ENCODE measurements at regions not wholly inside any gene's neighbourhood (a gene's known extent, or its start where the extent isn't known, plus 50 kb on each side); places are given as distances from the start of the nearest gene placed in this dataset.

DNA sequence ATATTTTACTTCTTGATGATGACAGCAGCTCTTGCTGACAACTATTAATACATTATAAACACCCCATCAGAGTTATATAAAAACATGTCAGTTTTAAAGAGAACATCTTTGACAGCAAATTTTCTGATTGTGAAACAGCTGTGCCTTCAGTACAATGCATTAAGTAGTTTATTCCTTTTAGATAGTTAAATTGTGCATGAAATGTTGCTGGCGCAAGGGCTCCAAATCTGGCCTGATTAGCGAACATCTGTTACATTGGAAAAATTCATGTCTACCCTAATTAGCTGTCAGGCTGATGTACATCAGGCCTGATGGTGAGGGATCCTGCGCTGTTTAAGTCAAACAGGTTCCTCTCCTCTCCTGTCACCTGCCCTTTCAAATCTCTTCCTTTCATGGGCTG, 171.9 kb upstream of the SP8 start:
- TF ChIP-seq YY1 (IDR thresholded peaks at IDR 0.05; ENCODE audit: extremely low read depth, insufficient replicate concordance, low read depth, low read length) (no peak), CEBPB (IDR thresholded peaks at IDR 0.05; ENCODE audit: low read depth) (no peak), SIN3A (IDR thresholded peaks at IDR 0.05; ENCODE audit: low read depth) (no peak), ELF1 (IDR thresholded peaks at IDR 0.05; ENCODE audit: borderline replicate concordance, low read depth) (no peak), SP1 (IDR thresholded peaks at IDR 0.05; ENCODE audit: low read depth) (no peak), CBX3 (IDR thresholded peaks at IDR 0.05; ENCODE audit: low read depth) (no peak)
- H3K79me2 ChIP-seq (ENCODE audit: insufficient read depth, low read length), result no peaks in the 10 kb centered on the region
- H2AFZ ChIP-seq (ENCODE audit: low read depth, low read length, poor library complexity, severe bottlenecking), result no peak overlapping the region
- CTCF ChIA-PET, result no interaction called here
- ATAC-seq (no peak), DNase-seq (ENCODE audit: low read depth, low spot score) (no peak)
- intact Hi-C loops (cut with micrococcal nuclease), result no loop called here
- H3K9ac ChIP-seq (ENCODE audit: low read length), result no peak overlapping the region
- POLR2A ChIA-PET, result no interaction called here
- no peaks in the 10 kb centered on the region for H3K27me3 ChIP-seq (ENCODE audit: insufficient read depth, low read length)
- BruUV-seq (replicated peaks), result no TSS peak
- no peak overlapping the region for H3K27ac ChIP-seq (ENCODE audit: low read depth, low read length)
- H3K36me3 ChIP-seq (ENCODE audit: control insufficient read depth in 1 of 2, insufficient read depth in 2 of 2, low read length in 2 of 2), result no peaks in the 10 kb centered on the region
- H3K4me2 ChIP-seq (ENCODE audit: low read length), result no peak overlapping the region
- H4K20me1 ChIP-seq (ENCODE audit: insufficient read depth), result no peaks in the 10 kb centered on the region
- H3K4me1 ChIP-seq (ENCODE audit: control insufficient read depth in 1 of 2, insufficient read depth in 2 of 2, low read length in 2 of 2), result no peaks in the 10 kb centered on the region
- no peaks in the 10 kb centered on the region for H3K9me2 ChIP-seq (ENCODE audit: insufficient read depth)
- RAD21 ChIA-PET (ENCODE audit: low non-redundant PET in 1 of 2, low total read pairs in 2 of 2, uncharacterized antibody in 2 of 2, unreplicated experiment in 2 of 2), result no interaction called here
- no peak overlapping the region for H3K4me3 ChIP-seq (replicated peaks in 1 of 2; ENCODE audit: low read depth in 1 of 2, low read length in 2 of 2)
- no peaks in the 10 kb centered on the region for H3K9me3 ChIP-seq (ENCODE audit: control insufficient read depth in 1 of 2, insufficient read depth in 1 of 2, low read depth in 1 of 2, low read length in 2 of 2)

DNA sequence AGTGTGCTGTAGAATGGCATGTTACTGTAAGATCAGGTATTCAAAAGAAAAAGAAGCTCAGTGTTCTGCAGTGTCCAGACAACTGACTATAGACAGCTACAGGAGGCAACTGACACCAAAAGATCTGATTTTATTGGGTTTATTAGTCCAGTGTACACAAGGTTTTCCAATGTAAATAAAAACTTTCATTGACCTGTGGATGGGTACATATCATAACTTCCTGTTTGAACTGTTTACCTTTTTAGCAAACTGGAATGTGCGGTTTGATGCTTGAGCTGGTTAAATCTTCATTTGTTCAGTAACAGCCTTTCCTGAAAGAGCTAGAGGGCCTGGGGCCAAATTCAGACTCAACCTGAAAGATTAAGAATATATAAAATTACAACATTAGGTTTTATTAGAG, 172.6 kb upstream of the SP8 start:
- Histone ChIP-seq H3K27ac (ENCODE audit: low read depth, low read length) (no peak overlapping the region), H4K20me1 (ENCODE audit: insufficient read depth) (no peaks in the 10 kb centered on the region), H3K27me3 (ENCODE audit: insufficient read depth, low read length) (no peaks in the 10 kb centered on the region), H3K4me1 (ENCODE audit: control insufficient read depth in 1 of 2, insufficient read depth in 2 of 2, low read length in 2 of 2) (no peaks in the 10 kb centered on the region), H3K36me3 (ENCODE audit: control insufficient read depth in 1 of 2, insufficient read depth in 2 of 2, low read length in 2 of 2) (no peaks in the 10 kb centered on the region), H3K9me3 (ENCODE audit: control insufficient read depth in 1 of 2, insufficient read depth in 1 of 2, low read depth in 1 of 2, low read length in 2 of 2) (no peaks in the 10 kb centered on the region), H3K4me2 (ENCODE audit: low read length) (no peak overlapping the region), H2AFZ (ENCODE audit: low read depth, low read length, poor library complexity, severe bottlenecking) (no peak overlapping the region), H3K9me2 (ENCODE audit: insufficient read depth) (no peaks in the 10 kb centered on the region), H3K79me2 (ENCODE audit: insufficient read depth, low read length) (no peaks in the 10 kb centered on the region), H3K4me3 (replicated peaks in 1 of 2; ENCODE audit: low read depth in 1 of 2, low read length in 2 of 2) (no peak overlapping the region), H3K9ac (ENCODE audit: low read length) (no peak overlapping the region)
- ChIA-PET RAD21 (ENCODE audit: low non-redundant PET in 1 of 2, low total read pairs in 2 of 2, uncharacterized antibody in 2 of 2, unreplicated experiment in 2 of 2) (no interaction called here), POLR2A (no interaction called here), CTCF (no interaction called here)
- no TSS peak for BruUV-seq (replicated peaks)
- ATAC-seq, result no peak
- no peak for DNase-seq (ENCODE audit: low read depth, low spot score)
- intact Hi-C loops (cut with micrococcal nuclease), result no loop called here
- TF ChIP-seq ZNF274 (IDR thresholded peaks at IDR 0.05; ENCODE audit: low read depth, low read length) (no peak), JUND (IDR thresholded peaks at IDR 0.05) (no peak), POLR2A (IDR thresholded peaks at IDR 0.05; ENCODE audit: borderline replicate concordance, extremely low read depth, insufficient read depth, insufficient read length) (no peak), ZFX (IDR thresholded peaks at IDR 0.05) (no peak), YY1 (IDR thresholded peaks at IDR 0.05; ENCODE audit: extremely low read depth, insufficient replicate concordance, low read depth, low read length) (no peak), EZH2 (IDR thresholded peaks at IDR 0.05) (no peak), ELF1 (IDR thresholded peaks at IDR 0.05; ENCODE audit: borderline replicate concordance, low read depth) (no peak), CBX3 (IDR thresholded peaks at IDR 0.05; ENCODE audit: low read depth) (no peak), RAD21 (IDR thresholded peaks at IDR 0.05; ENCODE audit: low read depth) (no peak), SP1 (IDR thresholded peaks at IDR 0.05; ENCODE audit: low read depth) (no peak), TCF7L2 (IDR thresholded peaks at IDR 0.05; ENCODE audit: borderline replicate concordance, extremely low read depth, insufficient read depth, insufficient read length) (no peak)
- TF ChIP-seq, protein P1, sequence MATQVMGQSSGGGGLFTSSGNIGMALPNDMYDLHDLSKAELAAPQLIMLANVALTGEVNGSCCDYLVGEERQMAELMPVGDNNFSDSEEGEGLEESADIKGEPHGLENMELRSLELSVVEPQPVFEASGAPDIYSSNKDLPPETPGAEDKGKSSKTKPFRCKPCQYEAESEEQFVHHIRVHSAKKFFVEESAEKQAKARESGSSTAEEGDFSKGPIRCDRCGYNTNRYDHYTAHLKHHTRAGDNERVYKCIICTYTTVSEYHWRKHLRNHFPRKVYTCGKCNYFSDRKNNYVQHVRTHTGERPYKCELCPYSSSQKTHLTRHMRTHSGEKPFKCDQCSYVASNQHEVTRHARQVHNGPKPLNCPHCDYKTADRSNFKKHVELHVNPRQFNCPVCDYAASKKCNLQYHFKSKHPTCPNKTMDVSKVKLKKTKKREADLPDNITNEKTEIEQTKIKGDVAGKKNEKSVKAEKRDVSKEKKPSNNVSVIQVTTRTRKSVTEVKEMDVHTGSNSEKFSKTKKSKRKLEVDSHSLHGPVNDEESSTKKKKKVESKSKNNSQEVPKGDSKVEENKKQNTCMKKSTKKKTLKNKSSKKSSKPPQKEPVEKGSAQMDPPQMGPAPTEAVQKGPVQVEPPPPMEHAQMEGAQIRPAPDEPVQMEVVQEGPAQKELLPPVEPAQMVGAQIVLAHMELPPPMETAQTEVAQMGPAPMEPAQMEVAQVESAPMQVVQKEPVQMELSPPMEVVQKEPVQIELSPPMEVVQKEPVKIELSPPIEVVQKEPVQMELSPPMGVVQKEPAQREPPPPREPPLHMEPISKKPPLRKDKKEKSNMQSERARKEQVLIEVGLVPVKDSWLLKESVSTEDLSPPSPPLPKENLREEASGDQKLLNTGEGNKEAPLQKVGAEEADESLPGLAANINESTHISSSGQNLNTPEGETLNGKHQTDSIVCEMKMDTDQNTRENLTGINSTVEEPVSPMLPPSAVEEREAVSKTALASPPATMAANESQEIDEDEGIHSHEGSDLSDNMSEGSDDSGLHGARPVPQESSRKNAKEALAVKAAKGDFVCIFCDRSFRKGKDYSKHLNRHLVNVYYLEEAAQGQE (IDR thresholded peaks at IDR 0.05; ENCODE audit: low read depth), result no peak
- TF ChIP-seq, protein P2, sequence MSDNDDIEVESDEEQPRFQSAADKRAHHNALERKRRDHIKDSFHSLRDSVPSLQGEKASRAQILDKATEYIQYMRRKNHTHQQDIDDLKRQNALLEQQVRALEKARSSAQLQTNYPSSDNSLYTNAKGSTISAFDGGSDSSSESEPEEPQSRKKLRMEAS (IDR thresholded peaks at IDR 0.05), result no peak
- TF ChIP-seq, protein P3, sequence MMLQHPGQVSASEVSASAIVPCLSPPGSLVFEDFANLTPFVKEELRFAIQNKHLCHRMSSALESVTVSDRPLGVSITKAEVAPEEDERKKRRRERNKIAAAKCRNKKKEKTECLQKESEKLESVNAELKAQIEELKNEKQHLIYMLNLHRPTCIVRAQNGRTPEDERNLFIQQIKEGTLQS (IDR thresholded peaks at IDR 0.05), result no peak
- TF ChIP-seq, protein P4, sequence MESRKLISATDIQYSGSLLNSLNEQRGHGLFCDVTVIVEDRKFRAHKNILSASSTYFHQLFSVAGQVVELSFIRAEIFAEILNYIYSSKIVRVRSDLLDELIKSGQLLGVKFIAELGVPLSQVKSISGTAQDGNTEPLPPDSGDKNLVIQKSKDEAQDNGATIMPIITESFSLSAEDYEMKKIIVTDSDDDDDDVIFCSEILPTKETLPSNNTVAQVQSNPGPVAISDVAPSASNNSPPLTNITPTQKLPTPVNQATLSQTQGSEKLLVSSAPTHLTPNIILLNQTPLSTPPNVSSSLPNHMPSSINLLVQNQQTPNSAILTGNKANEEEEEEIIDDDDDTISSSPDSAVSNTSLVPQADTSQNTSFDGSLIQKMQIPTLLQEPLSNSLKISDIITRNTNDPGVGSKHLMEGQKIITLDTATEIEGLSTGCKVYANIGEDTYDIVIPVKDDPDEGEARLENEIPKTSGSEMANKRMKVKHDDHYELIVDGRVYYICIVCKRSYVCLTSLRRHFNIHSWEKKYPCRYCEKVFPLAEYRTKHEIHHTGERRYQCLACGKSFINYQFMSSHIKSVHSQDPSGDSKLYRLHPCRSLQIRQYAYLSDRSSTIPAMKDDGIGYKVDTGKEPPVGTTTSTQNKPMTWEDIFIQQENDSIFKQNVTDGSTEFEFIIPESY (IDR thresholded peaks at IDR 0.05; ENCODE audit: extremely low read depth, insufficient replicate concordance, low read length), result no peak

Measured in HCT116 (cell line).